ENCODE measurements at regions not wholly inside any gene's neighbourhood (a gene's known extent, or its start where the extent isn't known, plus 50 kb on each side); places are given as distances from the start of the nearest gene placed in this dataset.

DNA sequence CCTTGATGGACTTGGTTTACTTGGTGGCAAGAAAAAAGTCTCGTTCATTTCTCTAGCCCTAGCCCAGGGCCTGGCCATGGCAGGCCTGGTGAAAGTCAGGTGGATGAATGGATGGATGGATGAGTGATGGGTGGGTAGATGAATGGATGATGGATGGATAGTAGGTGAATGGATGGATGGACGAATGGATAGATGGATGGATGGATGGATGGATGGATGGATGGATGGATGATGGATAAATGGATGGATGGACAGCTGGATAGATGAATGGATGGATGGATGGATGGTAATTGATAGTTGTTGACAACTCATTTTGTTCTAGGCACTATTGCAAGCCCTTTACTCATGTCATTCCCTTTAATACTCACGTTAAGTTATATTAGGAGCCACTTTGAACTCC lies 86.1 kb upstream of the ANO1 start:
- TF ChIP-seq ZFP36 (IDR thresholded peaks at IDR 0.05; ENCODE audit: borderline replicate concordance, low read depth, low read length, partially characterized antibody), result no peak
- no peak for TF ChIP-seq JUND (CRISPR knock-in tag; IDR thresholded peaks at IDR 0.05)
- TF ChIP-seq POLR2A (IDR thresholded peaks at IDR 0.05; ENCODE audit: insufficient read depth in 1 of 2, low read depth in 2 of 2, low read length in 2 of 2), result no peak
- TF ChIP-seq RBM39 (IDR thresholded peaks at IDR 0.05; ENCODE audit: low read depth, low read length, poor library complexity, severe bottlenecking), result no peak
- no peak for TF ChIP-seq GMEB2 (CRISPR knock-in tag; IDR thresholded peaks at IDR 0.05; ENCODE audit: low read depth)
- TF ChIP-seq, protein P1, sequence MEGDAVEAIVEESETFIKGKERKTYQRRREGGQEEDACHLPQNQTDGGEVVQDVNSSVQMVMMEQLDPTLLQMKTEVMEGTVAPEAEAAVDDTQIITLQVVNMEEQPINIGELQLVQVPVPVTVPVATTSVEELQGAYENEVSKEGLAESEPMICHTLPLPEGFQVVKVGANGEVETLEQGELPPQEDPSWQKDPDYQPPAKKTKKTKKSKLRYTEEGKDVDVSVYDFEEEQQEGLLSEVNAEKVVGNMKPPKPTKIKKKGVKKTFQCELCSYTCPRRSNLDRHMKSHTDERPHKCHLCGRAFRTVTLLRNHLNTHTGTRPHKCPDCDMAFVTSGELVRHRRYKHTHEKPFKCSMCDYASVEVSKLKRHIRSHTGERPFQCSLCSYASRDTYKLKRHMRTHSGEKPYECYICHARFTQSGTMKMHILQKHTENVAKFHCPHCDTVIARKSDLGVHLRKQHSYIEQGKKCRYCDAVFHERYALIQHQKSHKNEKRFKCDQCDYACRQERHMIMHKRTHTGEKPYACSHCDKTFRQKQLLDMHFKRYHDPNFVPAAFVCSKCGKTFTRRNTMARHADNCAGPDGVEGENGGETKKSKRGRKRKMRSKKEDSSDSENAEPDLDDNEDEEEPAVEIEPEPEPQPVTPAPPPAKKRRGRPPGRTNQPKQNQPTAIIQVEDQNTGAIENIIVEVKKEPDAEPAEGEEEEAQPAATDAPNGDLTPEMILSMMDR (CRISPR knock-in tag; IDR thresholded peaks at IDR 0.05), result no peak
- TF ChIP-seq ZFP41 (CRISPR knock-in tag; IDR thresholded peaks at IDR 0.05; ENCODE audit: borderline replicate concordance), result no peak
- no peak for TF ChIP-seq ZNF431 (CRISPR knock-in tag; IDR thresholded peaks at IDR 0.05; ENCODE audit: borderline replicate concordance, low read depth)
- no peak for TF ChIP-seq NFKB2 (CRISPR knock-in tag; IDR thresholded peaks at IDR 0.05; ENCODE audit: borderline replicate concordance)
- no peak for TF ChIP-seq SALL1 (CRISPR knock-in tag; IDR thresholded peaks at IDR 0.05)
- TF ChIP-seq, protein P2, sequence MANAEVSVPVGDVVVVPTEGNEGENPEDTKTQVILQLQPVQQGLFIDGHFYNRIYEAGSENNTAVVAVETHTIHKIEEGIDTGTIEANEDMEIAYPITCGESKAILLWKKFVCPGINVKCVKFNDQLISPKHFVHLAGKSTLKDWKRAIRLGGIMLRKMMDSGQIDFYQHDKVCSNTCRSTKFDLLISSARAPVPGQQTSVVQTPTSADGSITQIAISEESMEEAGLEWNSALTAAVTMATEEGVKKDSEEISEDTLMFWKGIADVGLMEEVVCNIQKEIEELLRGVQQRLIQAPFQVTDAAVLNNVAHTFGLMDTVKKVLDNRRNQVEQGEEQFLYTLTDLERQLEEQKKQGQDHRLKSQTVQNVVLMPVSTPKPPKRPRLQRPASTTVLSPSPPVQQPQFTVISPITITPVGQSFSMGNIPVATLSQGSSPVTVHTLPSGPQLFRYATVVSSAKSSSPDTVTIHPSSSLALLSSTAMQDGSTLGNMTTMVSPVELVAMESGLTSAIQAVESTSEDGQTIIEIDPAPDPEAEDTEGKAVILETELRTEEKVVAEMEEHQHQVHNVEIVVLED (CRISPR knock-in tag; IDR thresholded peaks at IDR 0.05; ENCODE audit: borderline replicate concordance), result no peak
- TF ChIP-seq ZNF747 (CRISPR knock-in tag; IDR thresholded peaks at IDR 0.05; ENCODE audit: borderline replicate concordance), result no peak
- no peak for TF ChIP-seq TCF7 (IDR thresholded peaks at IDR 0.05; ENCODE audit: low read depth)

Measured in HepG2 (cell line).